ENCODE measurements at regions not wholly inside any gene's neighbourhood (a gene's known extent, or its start where the extent isn't known, plus 50 kb on each side); places are given as distances from the start of the nearest gene placed in this dataset.

DNA sequence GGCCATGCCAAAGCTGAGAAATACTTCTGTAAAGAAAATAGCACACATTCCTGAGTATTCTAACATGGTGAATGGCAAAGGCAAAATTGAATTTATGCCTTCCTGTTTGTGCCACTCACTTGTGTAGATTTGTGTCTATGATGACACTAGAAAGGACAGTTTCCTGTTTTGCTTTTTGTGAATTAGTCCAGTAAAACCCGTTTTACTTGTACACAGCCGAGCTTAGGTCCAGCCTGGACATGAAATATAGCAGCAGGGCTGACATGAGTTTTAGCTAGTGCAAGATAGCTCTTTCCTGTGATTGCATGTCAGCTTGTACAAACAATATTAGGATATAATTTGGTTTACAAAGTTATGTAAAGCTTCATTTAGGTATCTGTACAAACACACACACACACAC, 1891.7 kb upstream of the WWC1 start:
- TF ChIP-seq, protein P1, sequence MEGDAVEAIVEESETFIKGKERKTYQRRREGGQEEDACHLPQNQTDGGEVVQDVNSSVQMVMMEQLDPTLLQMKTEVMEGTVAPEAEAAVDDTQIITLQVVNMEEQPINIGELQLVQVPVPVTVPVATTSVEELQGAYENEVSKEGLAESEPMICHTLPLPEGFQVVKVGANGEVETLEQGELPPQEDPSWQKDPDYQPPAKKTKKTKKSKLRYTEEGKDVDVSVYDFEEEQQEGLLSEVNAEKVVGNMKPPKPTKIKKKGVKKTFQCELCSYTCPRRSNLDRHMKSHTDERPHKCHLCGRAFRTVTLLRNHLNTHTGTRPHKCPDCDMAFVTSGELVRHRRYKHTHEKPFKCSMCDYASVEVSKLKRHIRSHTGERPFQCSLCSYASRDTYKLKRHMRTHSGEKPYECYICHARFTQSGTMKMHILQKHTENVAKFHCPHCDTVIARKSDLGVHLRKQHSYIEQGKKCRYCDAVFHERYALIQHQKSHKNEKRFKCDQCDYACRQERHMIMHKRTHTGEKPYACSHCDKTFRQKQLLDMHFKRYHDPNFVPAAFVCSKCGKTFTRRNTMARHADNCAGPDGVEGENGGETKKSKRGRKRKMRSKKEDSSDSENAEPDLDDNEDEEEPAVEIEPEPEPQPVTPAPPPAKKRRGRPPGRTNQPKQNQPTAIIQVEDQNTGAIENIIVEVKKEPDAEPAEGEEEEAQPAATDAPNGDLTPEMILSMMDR (IDR thresholded peaks at IDR 0.05): no peak
- TF ChIP-seq FOXP4 (CRISPR knock-in tag; IDR thresholded peaks at IDR 0.05): no peak
- TF ChIP-seq USF2 (CRISPR knock-in tag; IDR thresholded peaks at IDR 0.05): no peak
- TF ChIP-seq, protein P2, sequence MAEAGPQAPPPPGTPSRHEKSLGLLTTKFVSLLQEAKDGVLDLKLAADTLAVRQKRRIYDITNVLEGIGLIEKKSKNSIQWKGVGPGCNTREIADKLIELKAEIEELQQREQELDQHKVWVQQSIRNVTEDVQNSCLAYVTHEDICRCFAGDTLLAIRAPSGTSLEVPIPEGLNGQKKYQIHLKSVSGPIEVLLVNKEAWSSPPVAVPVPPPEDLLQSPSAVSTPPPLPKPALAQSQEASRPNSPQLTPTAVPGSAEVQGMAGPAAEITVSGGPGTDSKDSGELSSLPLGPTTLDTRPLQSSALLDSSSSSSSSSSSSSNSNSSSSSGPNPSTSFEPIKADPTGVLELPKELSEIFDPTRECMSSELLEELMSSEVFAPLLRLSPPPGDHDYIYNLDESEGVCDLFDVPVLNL (CRISPR knock-in tag; IDR thresholded peaks at IDR 0.05; ENCODE audit: borderline replicate concordance, low read depth): no peak
- TF ChIP-seq OVOL2 (CRISPR knock-in tag; IDR thresholded peaks at IDR 0.05; ENCODE audit: borderline replicate concordance): no peak
- no peak for TF ChIP-seq ATF3 (CRISPR knock-in tag; conservative IDR thresholded peaks at IDR 0.05)
- no peak for TF ChIP-seq ZNF121 (CRISPR knock-in tag; IDR thresholded peaks at IDR 0.05)
- TF ChIP-seq TCF7 (CRISPR knock-in tag; IDR thresholded peaks at IDR 0.05; ENCODE audit: low read depth): no peak
- TF ChIP-seq, protein P3, sequence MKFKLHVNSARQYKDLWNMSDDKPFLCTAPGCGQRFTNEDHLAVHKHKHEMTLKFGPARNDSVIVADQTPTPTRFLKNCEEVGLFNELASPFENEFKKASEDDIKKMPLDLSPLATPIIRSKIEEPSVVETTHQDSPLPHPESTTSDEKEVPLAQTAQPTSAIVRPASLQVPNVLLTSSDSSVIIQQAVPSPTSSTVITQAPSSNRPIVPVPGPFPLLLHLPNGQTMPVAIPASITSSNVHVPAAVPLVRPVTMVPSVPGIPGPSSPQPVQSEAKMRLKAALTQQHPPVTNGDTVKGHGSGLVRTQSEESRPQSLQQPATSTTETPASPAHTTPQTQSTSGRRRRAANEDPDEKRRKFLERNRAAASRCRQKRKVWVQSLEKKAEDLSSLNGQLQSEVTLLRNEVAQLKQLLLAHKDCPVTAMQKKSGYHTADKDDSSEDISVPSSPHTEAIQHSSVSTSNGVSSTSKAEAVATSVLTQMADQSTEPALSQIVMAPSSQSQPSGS (CRISPR knock-in tag; IDR thresholded peaks at IDR 0.05; ENCODE audit: borderline replicate concordance, low read depth): no peak
- TF ChIP-seq NFYB (CRISPR knock-in tag; conservative IDR thresholded peaks at IDR 0.05; ENCODE audit: low read depth): no peak
